SU-DHL-6 (cell line): ENCODE measurements at regions not wholly inside any gene's neighbourhood (a gene's known extent, or its start where the extent isn't known, plus 50 kb on each side); places are given as distances from the start of the nearest gene placed in this dataset.

Experiments used
- H2AFZ ChIP-seq: fragments of 200-600 bp; sonication (generic); 2 replicates; pipeline ENCODE4 v1.6.1; 2014; ENCODE audit warnings: low read depth, mild to moderate bottlenecking, moderate library complexity, mixed read lengths, antibody characterized with exemption, low read length; ENCODE audit not compliant: severe bottlenecking
- H3F3A ChIP-seq: fragments of 200-600 bp; shearing (Covaris generic); 2 replicates; pipeline ENCODE4 v1.6.0; 2016; ENCODE audit warnings: antibody characterized with exemption, mild to moderate bottlenecking; ENCODE audit not compliant: insufficient read depth
- H3K27ac ChIP-seq: fragments of 200-600 bp; sonication (generic); 2 replicates; pipeline ENCODE4 v1.5.1; 2016; ENCODE audit warnings: low read depth, mild to moderate bottlenecking, low read length, moderate library complexity, mixed read lengths
- H3K27me3 ChIP-seq: fragments of 200-600 bp; sonication (generic), shearing (Covaris generic); 2 replicates; pipeline ENCODE4 v1.6.0; 2014; ENCODE audit warnings: mild to moderate bottlenecking, low read length
- H3K36me3 ChIP-seq: fragments of 200-600 bp; sonication (generic); 2 replicates; pipeline ENCODE4 v1.6.1; 2014; ENCODE audit warnings: mild to moderate bottlenecking, low read length, mixed read lengths
- H3K4me2 ChIP-seq: fragments of 300-600, 200-600 bp; shearing (Covaris generic), sonication (generic); 2 replicates; pipeline ENCODE4 v1.6.0; 2014; ENCODE audit warnings: low read length, low read depth, mild to moderate bottlenecking; ENCODE audit not compliant: poor library complexity, severe bottlenecking
- H3K4me3 ChIP-seq: fragments of 200-600 bp; sonication (generic); 2 replicates; pipeline ENCODE4 v1.5.1; 2014; ENCODE audit warnings: antibody characterized with exemption, low read length, mild to moderate bottlenecking, mixed read lengths; ENCODE audit not compliant: insufficient read depth, poor library complexity, severe bottlenecking
- H3K79me2 ChIP-seq: fragments of 200-600 bp; sonication (generic); 2 replicates; pipeline ENCODE4 v1.6.1; 2014; ENCODE audit warnings: mild to moderate bottlenecking, low read length, moderate library complexity; ENCODE audit not compliant: insufficient read depth
- H3K9ac ChIP-seq: fragments of 200-600 bp; sonication (generic); 2 replicates; pipeline ENCODE4 v1.7.0; 2014; ENCODE audit warnings: mild to moderate bottlenecking, low read length
- H3K9me2 ChIP-seq: fragments of 200-600 bp; sonication (generic); replicated peaks from 2 replicates; pipeline ENCODE4 v1.6.1; 2014; ENCODE audit warnings: low read length; ENCODE audit not compliant: insufficient read depth
- H3K9me3 ChIP-seq: fragments of 200-600 bp; sonication (generic); 2 replicates; pipeline ENCODE4 v1.6.1; 2014; ENCODE audit warnings: low read length, mixed read lengths; ENCODE audit not compliant: insufficient read depth
- H4K20me1 ChIP-seq: fragments of 200-600 bp; sonication (generic); 2 replicates; pipeline ENCODE4 v1.6.1; 2014; ENCODE audit warnings: low read depth, mild to moderate bottlenecking, antibody characterized with exemption, low read length, moderate library complexity, mixed read lengths
- CTCF ChIP-seq: fragments of 200-600 bp; sonication (generic); IDR thresholded peaks from one replicate; pipeline ENCODE4 v1.5.1; 2017; ENCODE audit warnings: antibody characterized with exemption, mild to moderate bottlenecking, low read length, moderate library complexity; ENCODE audit not compliant: insufficient read depth, poor library complexity, severe bottlenecking
- EZH2phosphoT487 ChIP-seq: fragments of 200-600 bp; sonication (generic), shearing (Covaris generic); conservative IDR thresholded peaks from 2 replicates; pipeline ENCODE4 v1.6.1; 2018; ENCODE audit warnings: mild to moderate bottlenecking, antibody characterized with exemption, low read length, moderate library complexity, mixed read lengths

GRCh38 chr16:64236316-64236715 lies 885.5 kb downstream of the CDH11 start:
- Histone ChIP-seq H3K9me2 (no peaks in the 10 kb centered on the region), H3K27me3 (no peaks in the 10 kb centered on the region), H3K36me3 (no peaks in the 10 kb centered on the region), H3F3A (no peaks in the 10 kb centered on the region), H3K27ac (no peak overlapping the region), H4K20me1 (no peaks in the 10 kb centered on the region), H3K79me2 (no peaks in the 10 kb centered on the region), H3K4me3 (no peak overlapping the region), H2AFZ (no peak overlapping the region), H3K4me2 (no peak overlapping the region), H3K9me3 (no peaks in the 10 kb centered on the region), H3K9ac (no peak overlapping the region)
- no peak for TF ChIP-seq EZH2phosphoT487
- TF ChIP-seq CTCF: no peak

- no peak overlapping the region for H3K4me2 ChIP-seq
Observed at GRCh38 chr16:64234200-64234599, 887.7 kb downstream of the CDH11 start.

GRCh38 chr16:64225696-64226095 lies 896.2 kb downstream of the CDH11 start:
- Histone ChIP-seq H3K79me2 (no peaks in the 10 kb centered on the region), H3F3A (no peaks in the 10 kb centered on the region), H2AFZ (no peak overlapping the region), H3K9me3 (peaks cover 4% of the 10 kb centered on the region; the same call in 1 of the 2 replicates), H3K4me3 (no peak overlapping the region), H3K9ac (no peak overlapping the region), H3K27me3 (no peaks in the 10 kb centered on the region), H3K4me2 (no peak overlapping the region), H3K9me2 (no peaks in the 10 kb centered on the region), H3K27ac (no peak overlapping the region), H3K36me3 (no peaks in the 10 kb centered on the region), H4K20me1 (no peaks in the 10 kb centered on the region)
- TF ChIP-seq EZH2phosphoT487 (no peak), CTCF (no peak)

More at GRCh38 chr16:64234200-64234599, 887.7 kb downstream of the CDH11 start:
- H3K9me2 ChIP-seq: no peaks in the 10 kb centered on the region
- H3K79me2 ChIP-seq: no peaks in the 10 kb centered on the region
- H3K4me3 ChIP-seq: no peak overlapping the region
- H2AFZ ChIP-seq: no peak overlapping the region
- no peaks in the 10 kb centered on the region for H3K36me3 ChIP-seq
- H3K9me3 ChIP-seq: no peaks in the 10 kb centered on the region
- no peaks in the 10 kb centered on the region for H3F3A ChIP-seq
- H3K27me3 ChIP-seq: no peaks in the 10 kb centered on the region
- no peaks in the 10 kb centered on the region for H4K20me1 ChIP-seq
- H3K9ac ChIP-seq: no peak overlapping the region
- TF ChIP-seq EZH2phosphoT487: no peak
- no peak for TF ChIP-seq CTCF
- no peak overlapping the region for H3K27ac ChIP-seq
